HG03060 (cell line): ENCODE measurements at regions not wholly inside any gene's neighbourhood (a gene's known extent, or its start where the extent isn't known, plus 50 kb on each side); places are given as distances from the start of the nearest gene placed in this dataset.

ENCODE experiments used
- ATAC-seq: cut with Tn5 transposase; IDR thresholded peaks from one replicate; pipeline ENCODE4 v1.9.1; 2021; ENCODE audit warnings: low read depth, moderate number of reproducible peaks; ENCODE audit not compliant: unreplicated experiment

GRCh38 chr9:88751781-88752180 is 216.8 kb downstream of the NXNL2 start:
- ATAC-seq, result no peak

- no peak for ATAC-seq
Measured at GRCh38 chr9:88753691-88754367, 218.9 kb downstream of the NXNL2 start.

GRCh38 chr9:88754452-88754851 is 219.5 kb downstream of the NXNL2 start:
- no peak for ATAC-seq

- ATAC-seq, result no peak
Measured at GRCh38 chr9:88754886-88755285, 219.9 kb downstream of the NXNL2 start.

DNA sequence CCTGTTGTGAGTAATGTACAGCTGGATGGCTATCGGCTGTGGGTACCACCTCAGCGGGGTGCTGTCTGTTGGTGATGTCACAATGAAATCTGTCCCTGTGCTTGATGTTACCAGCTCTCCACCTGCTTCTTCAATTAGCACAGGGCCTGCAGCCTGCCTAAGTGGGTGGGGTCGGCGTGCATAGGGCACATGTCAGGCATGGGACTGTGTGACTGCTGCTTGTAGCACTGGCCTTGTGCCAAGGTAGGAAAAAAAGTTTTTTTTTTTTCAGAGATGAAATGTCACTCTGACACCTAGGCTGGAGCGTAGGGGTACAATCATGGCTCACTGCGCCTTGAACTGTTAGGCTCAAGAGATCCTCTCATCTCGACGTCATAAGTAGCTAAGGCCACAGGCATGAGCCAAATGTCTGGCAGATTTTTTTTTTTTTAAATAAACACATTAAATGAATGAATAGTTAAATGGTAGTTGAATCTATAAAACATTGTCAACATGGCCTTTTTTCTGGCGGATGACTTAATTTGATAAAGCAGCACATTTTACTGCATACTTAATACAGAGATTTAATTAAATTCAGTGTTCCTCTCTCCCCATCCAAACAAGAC is 222.5 kb downstream of the NXNL2 start:
- ATAC-seq, result no peak

- ATAC-seq, result no peak
Measured at GRCh38 chr9:88759364-88759763, 224.4 kb downstream of the NXNL2 start.

GRCh38 chr9:88766778-88767503 is 224.3 kb upstream of the S1PR3 start:
- no peak for ATAC-seq

- no peak for ATAC-seq
Measured at GRCh38 chr9:88767504-88767790, 223.8 kb upstream of the S1PR3 start.

DNA sequence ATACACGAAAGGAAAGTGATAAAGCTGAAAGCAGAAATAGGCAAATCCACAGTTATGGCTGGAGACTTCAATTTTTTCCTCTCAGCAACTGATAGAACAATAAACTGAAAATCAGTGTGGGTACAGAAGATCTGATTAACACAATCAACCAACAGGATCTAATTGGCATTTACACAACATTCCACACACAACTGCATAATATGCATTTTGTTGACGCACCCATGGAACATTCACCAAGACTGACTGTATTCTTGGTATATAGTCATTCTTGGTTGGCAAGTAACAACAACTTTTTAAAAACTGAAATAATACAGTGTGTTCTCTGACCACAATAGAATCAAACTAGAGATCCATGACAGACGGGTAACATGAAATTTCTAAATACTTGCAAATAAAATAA is 218.7 kb upstream of the S1PR3 start:
- no peak for ATAC-seq

GRCh38 chr9:88773126-88773525 is 218.1 kb upstream of the S1PR3 start:
- no peak for ATAC-seq

DNA sequence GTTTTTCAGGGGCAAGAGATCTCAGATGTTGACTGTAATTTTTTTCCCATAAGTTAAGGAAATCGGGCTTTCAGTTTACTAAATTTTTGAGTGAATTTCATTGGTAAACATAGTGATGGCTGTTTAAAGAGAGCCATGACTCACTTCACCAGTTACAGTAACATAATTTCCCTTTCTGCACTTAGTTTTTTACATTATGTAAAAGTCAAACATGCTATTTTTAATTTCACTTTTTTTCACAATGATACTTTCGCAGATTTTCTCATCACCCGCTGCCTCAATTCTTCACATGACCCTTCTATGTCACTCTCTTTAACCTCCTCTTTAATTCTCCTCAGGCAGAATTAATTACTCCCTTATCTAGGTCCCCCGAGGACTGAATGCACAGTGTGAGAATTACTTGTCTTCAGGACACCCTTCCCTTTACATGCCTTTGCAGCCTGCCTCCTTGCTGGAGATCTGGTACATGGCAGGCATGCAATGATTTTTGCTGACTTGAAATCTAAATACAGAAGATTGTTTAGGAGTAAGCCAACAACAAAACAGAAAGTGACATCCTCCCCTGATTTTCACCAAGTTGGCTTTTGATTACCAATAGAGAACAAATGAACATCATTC is 217.5 kb upstream of the S1PR3 start:
- no peak for ATAC-seq

GRCh38 chr9:88775037-88775471 is 216.2 kb upstream of the S1PR3 start:
- ATAC-seq, result no peak

DNA sequence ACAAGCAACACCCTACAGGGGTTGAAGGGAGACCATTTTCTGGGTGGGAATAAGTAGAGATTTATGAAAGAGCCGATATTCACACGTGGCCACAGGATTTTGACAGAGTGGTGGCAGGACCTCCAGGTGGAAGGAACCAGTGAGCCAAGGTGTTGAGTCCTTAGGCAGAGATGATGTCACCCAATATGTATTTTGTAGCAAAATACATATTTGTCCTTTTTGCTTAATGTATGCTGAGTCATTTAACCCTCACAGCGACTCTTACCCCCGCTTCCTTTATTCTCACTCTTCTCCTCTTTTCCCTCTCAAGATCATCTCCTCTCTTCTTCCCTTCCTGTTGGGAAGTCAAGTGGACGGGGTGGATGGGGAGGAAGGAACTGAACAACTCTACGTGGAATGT is 215.7 kb upstream of the S1PR3 start:
- no peak for ATAC-seq

DNA sequence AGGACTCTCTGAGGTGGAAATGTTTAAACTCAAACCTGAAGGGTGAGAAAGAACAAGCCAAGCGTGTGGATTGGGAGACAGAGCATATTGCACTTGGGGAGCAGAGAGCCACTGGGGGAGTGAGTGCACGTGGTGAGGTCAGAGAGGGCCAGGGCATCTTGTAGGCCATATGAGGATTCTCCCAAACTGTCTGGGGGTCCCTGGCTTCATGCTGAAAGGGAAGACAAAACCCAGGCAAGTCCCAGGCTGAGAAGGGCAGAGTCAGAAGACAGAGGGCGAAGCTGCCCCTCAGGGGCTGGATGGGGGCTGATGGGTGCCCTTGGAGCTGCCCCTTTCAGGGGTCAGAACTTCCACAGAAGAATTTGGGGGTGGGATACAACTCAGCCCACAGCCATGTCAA is 215.3 kb upstream of the S1PR3 start:
- no peak for ATAC-seq

DNA sequence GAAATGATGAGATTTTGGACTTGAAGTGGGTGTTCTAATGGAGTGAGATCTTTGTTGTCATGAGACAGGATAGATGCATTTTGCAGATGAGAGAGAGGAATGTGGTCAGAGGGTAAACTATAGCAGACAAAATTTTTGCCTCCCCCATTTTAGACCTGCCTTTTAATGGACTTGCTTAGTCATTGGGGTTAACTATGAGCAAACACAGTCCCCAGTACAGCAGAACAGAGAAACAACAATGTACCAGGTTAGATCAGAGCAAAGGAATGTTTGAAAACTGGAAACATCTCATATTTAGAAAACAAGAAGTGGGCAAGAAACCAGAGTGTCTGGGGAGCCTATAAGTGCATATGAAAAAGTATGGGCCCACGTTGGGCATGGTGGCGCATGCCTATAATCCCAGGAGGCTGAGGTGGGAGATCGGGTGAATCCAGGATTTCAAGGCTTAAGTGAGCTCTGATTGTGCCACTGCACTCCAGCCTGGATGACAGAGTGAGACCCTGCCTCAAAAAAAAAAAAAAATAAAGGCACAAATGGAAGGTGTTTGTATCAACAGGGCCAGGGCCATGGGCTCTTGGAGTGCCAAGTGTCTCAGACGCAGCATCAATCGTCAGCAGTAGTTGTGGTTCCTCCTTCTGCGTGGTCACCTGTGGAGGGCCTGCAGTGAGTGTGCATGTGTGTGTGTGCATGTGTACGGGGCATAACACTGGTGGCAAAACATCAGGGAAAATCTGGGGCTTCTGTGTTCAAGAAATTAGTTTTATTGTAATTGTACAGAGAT is 214.4 kb upstream of the S1PR3 start:
- ATAC-seq, result no peak

GRCh38 chr9:88777498-88778312 is 213.6 kb upstream of the S1PR3 start:
- no peak for ATAC-seq

DNA sequence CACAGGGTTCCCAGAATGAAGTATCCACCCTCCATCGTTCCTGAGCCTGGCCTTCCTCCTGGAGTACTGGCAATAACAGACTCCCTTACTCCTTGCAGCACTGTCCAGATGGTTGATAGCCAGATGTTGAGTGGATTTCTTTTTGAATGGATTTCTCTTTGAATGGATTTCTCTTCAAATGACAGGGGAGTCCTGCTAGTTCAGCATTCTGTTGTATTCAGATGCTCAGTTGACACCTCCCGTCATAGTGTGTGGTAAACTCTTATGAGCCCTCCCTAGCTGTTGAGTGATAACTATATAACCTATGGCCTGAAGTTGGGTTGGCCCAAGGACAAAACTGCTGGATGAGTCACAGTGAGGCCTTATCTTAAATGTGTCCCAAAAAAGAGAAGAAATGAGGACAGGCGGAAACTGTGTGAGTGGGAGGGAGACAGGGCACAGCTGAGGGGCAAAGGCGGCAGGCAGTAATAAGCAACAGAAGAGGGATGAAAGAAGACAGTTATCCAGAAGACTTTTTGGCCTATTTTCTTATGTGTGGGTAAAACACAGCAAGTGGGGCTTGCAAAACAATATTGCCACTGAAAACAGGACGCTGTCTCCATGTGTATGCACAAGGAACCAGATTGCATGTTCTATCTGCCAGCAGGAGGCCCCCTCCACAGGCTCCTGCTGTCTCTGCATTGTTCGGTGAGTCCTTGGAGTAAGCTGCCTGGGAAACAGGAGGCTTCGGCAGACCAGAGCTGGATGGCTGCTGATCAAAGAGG is 209.5 kb upstream of the S1PR3 start:
- ATAC-seq, result no peak

- no peak for ATAC-seq
Measured at GRCh38 chr9:88782931-88783710, 208.1 kb upstream of the S1PR3 start.

GRCh38 chr9:88783711-88784083 is 207.6 kb upstream of the S1PR3 start:
- ATAC-seq, result no peak
